Nephron (organoid): ENCODE measurements at regions not wholly inside any gene's neighbourhood (a gene's known extent, or its start where the extent isn't known, plus 50 kb on each side); places are given as distances from the start of the nearest gene placed in this dataset.
A peak's percentile ranks its signal among the peaks of the same experiment; 100 is the strongest.

Experiments used
- H3K27ac Mint-ChIP-seq, 3 experiments: 2 replicates each; pipeline ENCODE4 v1.8.0; 2020; ENCODE audit warnings: mixed read lengths in 3 of 3, mild to moderate bottlenecking in 2 of 3, moderate library complexity in 1 of 3
- H3K27me3 Mint-ChIP-seq: 2 replicates; pipeline ENCODE4 v1.8.0; 2021; ENCODE audit warnings: low read depth, mild to moderate bottlenecking, moderate library complexity, mixed read lengths
- H3K36me3 Mint-ChIP-seq: 2 replicates; pipeline ENCODE4 v1.8.0; 2020; ENCODE audit warnings: low read depth, mixed read lengths
- H3K4me1 Mint-ChIP-seq: 2 replicates; pipeline ENCODE4 v1.8.0; 2020; ENCODE audit warnings: mixed read lengths
- H3K4me3 Mint-ChIP-seq, 3 experiments: 2 replicates each; pipeline ENCODE4 v1.8.0; 2020; ENCODE audit warnings: mild to moderate bottlenecking in 3 of 3, mixed read lengths in 3 of 3, moderate library complexity in 2 of 3
- H3K9me3 Mint-ChIP-seq: 2 replicates; pipeline ENCODE4 v1.8.0; 2020; ENCODE audit warnings: mixed read lengths
- CTCF ChIP-seq, 3 experiments: fragments of 200-600 bp; sonication (generic); IDR thresholded peaks; one replicate each; pipeline ENCODE4 v1.5.0; 2021; ENCODE audit warnings: antibody characterized with exemption in 3 of 3; ENCODE audit not compliant: unreplicated experiment in 3 of 3

GRCh38 chr9:99406939-99407338 lies 184.9 kb downstream of the SEC61B start:
- no peaks in the 10 kb centered on the region for H3K27me3 Mint-ChIP-seq
- H3K36me3 Mint-ChIP-seq, result no peaks in the 10 kb centered on the region
- no peaks in the 10 kb centered on the region for H3K9me3 Mint-ChIP-seq
- H3K4me1 Mint-ChIP-seq, result peaks cover 4% of the 10 kb centered on the region
- TF ChIP-seq CTCF (IDR thresholded peaks at IDR 0.05; ENCODE audit: unreplicated experiment in 3 of 3), result no peak
- H3K27ac Mint-ChIP-seq, result no peak overlapping the region
- no peak overlapping the region for H3K4me3 Mint-ChIP-seq

- peaks cover 12% of the 10 kb centered on the region for H3K4me1 Mint-ChIP-seq
Observed at GRCh38 chr9:99411068-99411467, 189.0 kb downstream of the SEC61B start.

GRCh38 chr9:99411479-99412115 lies 189.5 kb downstream of the SEC61B start:
- Mint-ChIP-seq H3K27me3 (peaks cover 9% of the 10 kb centered on the region), H3K4me1 (peaks cover 13% of the 10 kb centered on the region), H3K9me3 (no peaks in the 10 kb centered on the region), H3K4me3 (no peak overlapping the region), H3K36me3 (no peaks in the 10 kb centered on the region), H3K27ac (no peak overlapping the region)
- no peak for TF ChIP-seq CTCF (IDR thresholded peaks at IDR 0.05; ENCODE audit: unreplicated experiment in 3 of 3)

More at GRCh38 chr9:99411068-99411467, 189.0 kb downstream of the SEC61B start:
- Mint-ChIP-seq H3K36me3 (no peaks in the 10 kb centered on the region), H3K9me3 (no peaks in the 10 kb centered on the region), H3K27me3 (peaks cover 6% of the 10 kb centered on the region), H3K4me3 (no peak overlapping the region), H3K27ac (no peak overlapping the region)
- no peak for TF ChIP-seq CTCF (IDR thresholded peaks at IDR 0.05; ENCODE audit: unreplicated experiment in 3 of 3)

- Mint-ChIP-seq H3K36me3 (no peaks in the 10 kb centered on the region), H3K9me3 (no peaks in the 10 kb centered on the region), H3K4me3 (no peak overlapping the region), H3K4me1 (peaks cover 13% of the 10 kb centered on the region), H3K27me3 (peaks cover 9% of the 10 kb centered on the region), H3K27ac (no peak overlapping the region)
- no peak for TF ChIP-seq CTCF (IDR thresholded peaks at IDR 0.05; ENCODE audit: unreplicated experiment in 3 of 3)
Observed at GRCh38 chr9:99412606-99413005, 190.5 kb downstream of the SEC61B start.

- Mint-ChIP-seq H3K4me3 (no peak overlapping the region), H3K36me3 (no peaks in the 10 kb centered on the region), H3K4me1 (peaks cover 13% of the 10 kb centered on the region), H3K9me3 (no peaks in the 10 kb centered on the region), H3K27ac (no peak overlapping the region), H3K27me3 (peaks cover 9% of the 10 kb centered on the region)
- TF ChIP-seq CTCF (IDR thresholded peaks at IDR 0.05; ENCODE audit: unreplicated experiment in 3 of 3), result no peak
Observed at GRCh38 chr9:99414321-99414720, 192.2 kb downstream of the SEC61B start.

GRCh38 chr9:99415606-99416005 lies 193.5 kb downstream of the SEC61B start:
- H3K27me3 Mint-ChIP-seq, result peaks cover 9% of the 10 kb centered on the region
- no peaks in the 10 kb centered on the region for H3K9me3 Mint-ChIP-seq
- H3K36me3 Mint-ChIP-seq, result no peaks in the 10 kb centered on the region
- peak overlapping the region in 1 of 3 experiments; percentile 2 for H3K27ac Mint-ChIP-seq
- H3K4me1 Mint-ChIP-seq, result peaks cover 13% of the 10 kb centered on the region
- no peak for TF ChIP-seq CTCF (IDR thresholded peaks at IDR 0.05; ENCODE audit: unreplicated experiment in 3 of 3)
- H3K4me3 Mint-ChIP-seq, result no peak overlapping the region
